Stomach smooth muscle (tissue), 2 donors: ENCODE measurements at regions not wholly inside any gene's neighbourhood (a gene's known extent, or its start where the extent isn't known, plus 50 kb on each side); places are given as distances from the start of the nearest gene placed in this dataset.

Source experiments
- H3K27ac ChIP-seq: one replicate; pipeline ENCODE4 v1.7.0; 2013; ENCODE audit warnings: mild to moderate bottlenecking, low read length, inconsistent platforms
- H3K27me3 ChIP-seq, 2 donors: one replicate each; pipeline ENCODE4 v1.7.0; 2013; ENCODE audit warnings: low read length in 2 of 2; ENCODE audit not compliant: insufficient read depth in 2 of 2, control insufficient read depth in 1 of 2
- H3K36me3 ChIP-seq, 2 donors: one replicate each; pipeline ENCODE4 v1.7.0; 2013; ENCODE audit warnings: low read length in 2 of 2; ENCODE audit not compliant: control insufficient read depth in 2 of 2, insufficient read depth in 2 of 2
- H3K4me1 ChIP-seq: one replicate; pipeline ENCODE4 v1.7.0; 2013; ENCODE audit warnings: low read length; ENCODE audit not compliant: control insufficient read depth, insufficient read depth
- H3K4me3 ChIP-seq, 2 donors: one replicate each; pipeline ENCODE4 v1.7.0; 2013; ENCODE audit warnings: low read length in 2 of 2
- H3K9ac ChIP-seq, 2 donors: one replicate each; pipeline ENCODE4 v1.7.0; 2013; ENCODE audit warnings: low read length in 2 of 2, mild to moderate bottlenecking in 1 of 2
- H3K9me3 ChIP-seq, 2 donors: one replicate each; pipeline ENCODE4 v1.7.0; 2013; ENCODE audit warnings: low read length in 2 of 2; ENCODE audit not compliant: control insufficient read depth in 2 of 2
- donor health status: healthy.
- donor health status: Pancreatic carcinoma.

DNA sequence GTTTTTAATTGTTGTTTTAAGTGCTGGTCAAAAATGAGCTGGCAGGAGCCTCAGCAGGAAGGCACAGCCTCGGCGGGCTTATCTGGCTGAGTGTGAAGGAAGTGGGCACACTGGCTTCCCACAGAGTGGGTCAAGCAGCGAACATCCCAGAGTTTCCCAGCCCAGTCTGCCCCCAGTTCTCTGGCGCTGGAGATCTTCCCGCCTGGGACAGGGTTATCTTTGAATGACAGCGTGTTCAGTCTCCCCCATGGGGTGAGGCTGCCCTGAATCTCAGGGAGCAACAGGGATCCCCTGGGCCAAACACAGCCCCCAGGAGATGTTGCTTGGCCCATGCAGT is 122.2 kb upstream of the PTPN1 start:
- Histone ChIP-seq H3K4me1 (peaks cover 13% of the 10 kb centered on the region), H3K27me3 (no peaks in the 10 kb centered on the region), H3K36me3 (no peaks in the 10 kb centered on the region), H3K9me3 (no peaks in the 10 kb centered on the region), H3K27ac (no peak overlapping the region), H3K4me3 (no peak overlapping the region), H3K9ac (no peak overlapping the region)

DNA sequence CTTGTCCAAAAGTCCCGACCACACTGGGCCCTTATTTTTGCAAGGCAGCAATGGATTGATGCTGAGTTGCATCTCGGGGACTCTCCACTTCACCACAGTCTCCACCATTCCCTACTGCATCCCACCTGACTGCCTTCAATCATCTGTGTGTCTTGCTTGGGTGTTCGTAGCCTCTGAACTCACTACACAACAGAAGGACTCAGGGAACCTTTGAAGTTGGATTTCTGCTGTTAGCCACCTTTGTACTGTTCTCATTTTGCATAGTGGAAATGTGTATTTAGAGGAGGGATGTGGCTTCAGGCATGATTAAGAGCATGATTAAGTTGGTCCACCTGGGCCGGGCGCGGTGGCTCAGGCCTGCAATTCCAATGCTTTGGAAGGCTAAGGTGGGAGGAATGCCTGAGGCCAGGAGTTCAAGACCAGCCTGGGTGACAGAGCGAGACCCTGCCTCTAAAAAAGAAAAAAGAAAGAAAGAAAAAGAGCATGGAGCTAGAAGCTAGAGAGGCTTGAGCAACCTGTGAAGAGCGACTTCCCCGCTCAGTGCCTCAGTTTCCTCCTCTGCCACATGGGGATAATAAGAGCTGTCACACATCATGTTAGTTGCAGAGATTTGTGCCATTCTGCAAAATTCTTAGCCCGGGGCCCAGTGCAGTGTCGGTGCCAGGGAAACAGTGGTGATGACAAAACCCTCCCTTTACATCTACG is 121.3 kb upstream of the PTPN1 start:
- H3K27ac ChIP-seq, result peak overlapping the region; percentile 62

DNA sequence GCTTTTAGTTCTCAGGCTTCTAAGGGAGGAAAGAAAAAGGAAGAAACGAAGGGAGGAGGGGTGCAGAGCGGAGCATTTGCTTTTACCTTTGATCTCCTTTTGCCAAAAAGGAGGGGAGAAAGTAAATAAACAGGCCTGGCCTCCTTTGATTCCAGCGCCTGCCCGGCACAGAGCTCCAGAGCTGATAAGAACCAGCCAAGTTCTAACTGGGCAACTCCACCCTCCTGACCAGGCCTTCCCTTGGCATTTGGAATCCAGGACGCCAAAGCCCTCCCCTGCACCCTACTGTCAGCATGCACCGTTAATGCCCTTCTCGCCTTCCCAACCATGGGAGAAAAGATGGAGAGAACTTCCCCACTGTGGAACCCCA is 120.8 kb upstream of the PTPN1 start:
- Histone ChIP-seq H3K9ac (no peak overlapping the region), H3K36me3 (no peaks in the 10 kb centered on the region), H3K4me1 (peaks cover 16% of the 10 kb centered on the region)

More for the DNA sequence above, 121.3 kb upstream of the PTPN1 start:
- Histone ChIP-seq H3K36me3 (no peaks in the 10 kb centered on the region), H3K4me1 (peaks cover 11% of the 10 kb centered on the region), H3K9me3 (no peaks in the 10 kb centered on the region), H3K4me3 (no peak overlapping the region), H3K9ac (no peak overlapping the region), H3K27me3 (no peaks in the 10 kb centered on the region)

DNA sequence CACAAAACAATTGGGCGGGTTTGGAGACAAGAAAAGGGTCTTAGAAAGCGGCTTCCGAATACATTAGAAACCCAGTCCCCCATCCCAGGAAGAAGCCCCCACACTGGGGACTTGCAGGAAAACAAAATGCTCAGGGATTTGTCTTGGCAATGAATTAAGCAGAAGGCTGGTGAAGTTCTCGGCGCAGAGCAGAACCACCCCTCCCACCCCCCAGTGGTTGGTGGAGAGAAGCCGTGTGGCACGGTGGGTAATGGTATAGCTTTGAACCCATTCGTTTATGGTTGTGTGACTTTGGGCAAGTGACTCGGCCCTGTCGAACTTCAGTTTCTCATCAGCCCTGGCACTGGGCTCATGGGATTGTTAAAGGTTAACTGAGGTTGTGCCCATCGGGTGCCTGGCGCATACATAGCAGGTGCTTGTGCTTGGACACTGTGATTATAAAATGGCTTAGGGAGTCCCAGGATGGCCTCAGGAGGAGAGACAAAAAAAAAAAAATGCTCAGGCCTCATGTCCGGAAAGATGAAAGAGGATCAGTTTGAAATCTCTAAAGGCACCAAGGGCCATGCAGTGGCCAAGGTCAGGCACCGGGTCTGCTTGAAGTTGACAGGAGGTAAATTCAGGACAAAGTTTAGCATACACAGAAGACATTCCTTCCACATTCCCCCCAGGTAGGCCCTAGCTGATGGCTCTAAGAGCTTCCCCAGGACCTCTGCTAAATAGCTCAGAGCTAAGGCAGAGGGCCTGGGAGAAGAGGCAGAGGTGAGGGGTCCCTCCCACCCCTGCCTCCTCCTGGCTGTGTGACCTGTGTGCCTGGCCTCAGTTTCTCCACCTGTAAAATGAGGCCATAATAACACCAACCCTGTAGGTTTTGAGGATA is 120.1 kb upstream of the PTPN1 start:
- peaks cover 22% of the 10 kb centered on the region for H3K4me1 ChIP-seq
- H3K4me3 ChIP-seq, result no peak overlapping the region
- no peak overlapping the region for H3K9ac ChIP-seq
- no peaks in the 10 kb centered on the region for H3K9me3 ChIP-seq
- H3K27me3 ChIP-seq, result no peaks in the 10 kb centered on the region
- peak overlapping the region; percentile 62 for H3K27ac ChIP-seq
- H3K36me3 ChIP-seq, result no peaks in the 10 kb centered on the region

More for the DNA sequence above, 120.8 kb upstream of the PTPN1 start:
- H3K9me3 ChIP-seq, result no peaks in the 10 kb centered on the region
- H3K27ac ChIP-seq, result peak overlapping the region; percentile 62
- H3K4me3 ChIP-seq, result no peak overlapping the region
- no peaks in the 10 kb centered on the region for H3K27me3 ChIP-seq

DNA sequence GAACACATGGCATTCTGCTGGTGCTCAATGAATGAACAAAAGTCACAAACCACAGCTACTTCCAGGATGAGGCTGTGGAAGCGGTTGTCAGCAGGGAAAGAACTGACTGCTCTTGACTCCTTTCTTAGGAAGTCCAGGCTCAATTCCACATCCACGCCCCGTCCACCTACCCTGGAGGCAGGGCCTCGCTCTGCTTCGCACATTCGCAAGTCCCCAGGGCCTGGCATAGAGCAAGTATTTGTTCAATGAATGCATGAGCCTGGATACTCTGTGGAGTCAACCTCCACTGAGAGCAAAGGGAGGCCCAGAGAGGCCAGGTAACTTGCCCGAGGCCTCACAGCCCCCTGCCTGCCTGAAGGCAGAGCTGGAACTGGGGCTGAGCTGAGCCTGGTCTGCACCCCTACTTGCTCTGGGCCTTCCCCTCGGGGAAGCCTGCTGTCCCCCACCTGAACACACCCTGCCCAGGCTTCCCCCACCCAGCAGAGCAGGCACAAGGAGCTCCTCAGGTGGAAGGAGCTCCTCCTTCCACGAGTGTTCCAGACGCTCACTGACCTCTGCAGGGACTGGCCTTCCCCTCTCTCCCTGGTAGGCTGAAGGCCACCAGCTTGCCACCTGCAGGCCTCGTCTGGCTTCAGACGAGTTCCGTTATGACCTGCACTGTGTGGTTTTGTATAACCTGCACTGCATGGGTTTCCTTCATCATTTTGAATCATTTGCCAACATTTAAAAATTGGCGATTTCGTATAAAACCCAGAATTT is 119.3 kb upstream of the PTPN1 start:
- Histone ChIP-seq H3K27ac (peak overlapping the region; percentile 62), H3K4me1 (peaks cover 30% of the 10 kb centered on the region), H3K9me3 (no peaks in the 10 kb centered on the region), H3K36me3 (no peaks in the 10 kb centered on the region), H3K27me3 (no peaks in the 10 kb centered on the region), H3K4me3 (no peak overlapping the region), H3K9ac (no peak overlapping the region)

DNA sequence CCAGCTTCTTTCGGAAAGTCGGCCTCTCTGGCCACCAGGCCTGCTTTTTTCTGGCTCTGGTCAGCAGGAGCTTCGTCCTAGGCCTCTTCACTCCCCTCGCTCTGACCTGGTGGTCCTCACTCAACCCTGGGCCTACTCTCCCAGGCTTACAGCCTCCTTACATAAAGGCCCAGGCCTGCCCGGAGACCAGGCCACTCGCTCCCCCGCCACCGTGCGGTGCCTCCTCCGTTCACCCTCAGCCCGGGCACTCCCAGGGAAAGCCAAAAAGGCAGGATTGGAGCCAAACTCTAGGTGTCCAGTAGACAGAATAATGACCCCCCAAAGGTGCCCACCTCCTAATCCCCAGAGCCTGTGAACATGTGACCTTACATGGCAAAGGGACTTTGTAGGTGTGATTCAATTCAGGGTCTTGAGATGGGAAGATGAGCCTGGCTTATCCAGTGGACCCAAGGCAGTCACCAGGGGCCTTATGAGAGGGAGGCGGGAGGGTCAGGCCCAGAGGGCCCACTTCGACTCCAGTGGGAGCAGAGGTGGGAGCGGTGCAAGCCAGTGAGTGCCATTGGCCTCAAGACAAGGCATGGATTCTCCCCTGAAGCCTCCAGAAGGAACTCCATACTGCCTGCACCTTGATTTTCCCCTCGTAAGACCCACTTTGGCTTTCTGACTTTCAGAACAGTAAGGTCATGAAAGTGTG is 118.6 kb upstream of the PTPN1 start:
- H3K9ac ChIP-seq, result no peak overlapping the region
- H3K9me3 ChIP-seq, result no peaks in the 10 kb centered on the region
- no peaks in the 10 kb centered on the region for H3K27me3 ChIP-seq
- no peaks in the 10 kb centered on the region for H3K36me3 ChIP-seq
- peaks cover 33% of the 10 kb centered on the region for H3K4me1 ChIP-seq
- no peak overlapping the region for H3K4me3 ChIP-seq
- H3K27ac ChIP-seq, result no peak overlapping the region

DNA sequence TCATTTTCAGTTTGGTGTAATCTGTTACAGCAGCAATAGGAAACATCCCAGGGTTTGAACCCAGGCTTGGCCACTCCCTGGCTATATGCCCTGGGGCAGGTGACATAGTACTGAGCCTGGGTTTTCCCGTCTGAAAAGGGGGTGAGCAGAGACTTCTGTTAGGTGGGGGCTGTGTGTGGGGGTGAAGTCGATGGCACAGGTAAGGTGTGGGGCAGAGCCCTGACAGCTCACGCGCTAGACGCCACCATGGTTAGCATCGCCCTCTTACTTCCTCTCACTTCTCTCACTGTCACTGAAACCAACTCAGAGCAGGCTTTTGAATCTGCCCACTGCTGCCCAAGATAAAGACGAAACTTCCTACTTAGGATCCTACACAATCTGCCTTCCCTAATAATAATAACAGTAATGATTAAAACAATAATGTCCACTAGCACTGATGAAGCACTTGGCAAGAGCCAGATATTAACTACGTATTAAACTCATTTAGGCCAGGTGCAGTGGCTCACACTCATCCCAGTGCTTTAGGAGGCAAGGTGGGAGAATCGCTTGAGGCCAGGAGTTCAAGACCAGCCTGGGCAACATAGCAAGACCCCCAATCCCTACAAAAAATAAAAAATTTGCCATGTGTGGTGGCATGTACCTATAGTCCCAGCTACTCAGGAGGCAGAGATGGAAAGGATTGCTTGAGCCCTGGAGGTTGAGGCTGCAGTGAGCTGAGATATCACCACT is 117.9 kb upstream of the PTPN1 start:
- peaks cover 33% of the 10 kb centered on the region for H3K4me1 ChIP-seq
- no peak overlapping the region for H3K27ac ChIP-seq

DNA sequence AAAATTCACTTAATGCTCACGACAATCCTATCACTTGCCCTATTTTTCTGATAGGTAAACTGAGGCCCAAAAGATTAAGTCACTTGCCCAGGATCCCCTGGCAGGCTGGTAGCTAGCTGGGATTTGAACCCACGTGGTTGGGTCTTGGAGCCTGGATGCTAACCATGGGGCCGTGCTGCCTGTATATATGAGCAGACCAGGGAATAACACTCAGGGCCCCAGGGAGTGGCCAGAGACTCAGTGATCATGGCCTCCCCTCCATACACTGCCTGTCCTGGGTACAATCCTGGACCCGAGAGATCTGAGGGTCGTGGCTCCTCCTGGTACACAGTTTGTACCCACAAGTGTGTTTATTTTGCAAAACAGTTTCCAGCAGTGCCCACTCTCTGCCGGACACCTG is 116.9 kb upstream of the PTPN1 start:
- Histone ChIP-seq H3K27ac (no peak overlapping the region), H3K9ac (no peak overlapping the region), H3K4me3 (no peak overlapping the region), H3K9me3 (no peaks in the 10 kb centered on the region), H3K27me3 (no peaks in the 10 kb centered on the region), H3K4me1 (peaks cover 36% of the 10 kb centered on the region), H3K36me3 (no peaks in the 10 kb centered on the region)

More for the DNA sequence above, 117.9 kb upstream of the PTPN1 start:
- Histone ChIP-seq H3K36me3 (no peaks in the 10 kb centered on the region), H3K9me3 (no peaks in the 10 kb centered on the region), H3K27me3 (no peaks in the 10 kb centered on the region), H3K9ac (no peak overlapping the region), H3K4me3 (no peak overlapping the region)

DNA sequence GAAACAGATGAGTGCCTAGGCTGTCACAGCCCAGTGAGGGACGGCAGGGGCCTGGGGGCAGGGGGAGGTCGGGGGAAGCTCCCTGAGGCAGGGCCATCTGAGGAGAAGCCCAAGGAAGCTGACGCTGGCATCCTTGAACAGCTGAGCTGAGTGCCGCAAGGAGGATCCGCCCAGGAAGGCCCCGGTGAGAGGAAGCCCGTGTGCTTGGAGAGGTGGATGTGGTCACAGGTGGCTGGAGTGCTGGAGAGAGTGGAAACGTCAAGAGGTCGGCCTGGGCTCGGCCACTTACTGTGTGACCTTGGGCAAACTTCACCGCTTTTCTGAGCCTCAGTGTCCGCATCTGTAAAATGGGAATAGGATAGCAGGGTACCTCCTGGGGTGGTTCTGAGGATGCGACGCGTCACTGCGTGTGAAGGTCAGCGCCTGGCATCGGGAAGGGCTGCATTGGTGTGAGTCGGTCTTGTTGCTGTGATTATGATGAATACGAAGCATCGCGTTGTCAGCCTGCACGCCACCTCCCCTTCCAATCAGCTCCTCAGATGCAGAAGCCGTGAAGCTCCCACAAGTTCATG is 116.1 kb upstream of the PTPN1 start:
- Histone ChIP-seq H3K4me1 (peaks cover 39% of the 10 kb centered on the region), H3K27ac (peak overlapping the region; percentile 84), H3K36me3 (no peaks in the 10 kb centered on the region), H3K4me3 (no peak overlapping the region), H3K9me3 (no peaks in the 10 kb centered on the region), H3K9ac (no peak overlapping the region), H3K27me3 (no peaks in the 10 kb centered on the region)
